ENCODE measurements at regions not wholly inside any gene's neighbourhood (a gene's known extent, or its start where the extent isn't known, plus 50 kb on each side); places are given as distances from the start of the nearest gene placed in this dataset.
"Not testable (repeated sequence)": the region's sequence is repeated elsewhere in the genome, so short reads cannot be mapped to it uniquely, and the experiment has no call there.

- POLR2A ChIA-PET = no interaction called here
- Mint-ChIP-seq H3K4me3 (no peak overlapping the region), H3K9me3 (peaks cover 9% of the 10 kb centered on the region; the same call in 1 of the 2 replicates), H3K27ac (no peak overlapping the region), H3K27me3 (ENCODE audit: low read depth) (no peaks in the 10 kb centered on the region; the same call in 1 of the 2 replicates), H3K36me3 (no peaks in the 10 kb centered on the region), H3K4me1 (peaks cover 9% of the 10 kb centered on the region)
- peak; percentile 32 for DNase-seq (ENCODE audit: low spot score)
- CTCF ChIA-PET = interaction anchor here (0.6 to 1.0 kb wide), 9 partner anchors 9 to 385 kb away, joined by 3 to 6 read pairs (median 3); a partner anchor contains a TSS
- peak; percentile 81 for ATAC-seq
- TF ChIP-seq NR3C1 (CRISPR knock-in tag; conservative IDR thresholded peaks at IDR 0.05; ENCODE audit: low read depth) = no peak
- TF ChIP-seq, protein P1, sequence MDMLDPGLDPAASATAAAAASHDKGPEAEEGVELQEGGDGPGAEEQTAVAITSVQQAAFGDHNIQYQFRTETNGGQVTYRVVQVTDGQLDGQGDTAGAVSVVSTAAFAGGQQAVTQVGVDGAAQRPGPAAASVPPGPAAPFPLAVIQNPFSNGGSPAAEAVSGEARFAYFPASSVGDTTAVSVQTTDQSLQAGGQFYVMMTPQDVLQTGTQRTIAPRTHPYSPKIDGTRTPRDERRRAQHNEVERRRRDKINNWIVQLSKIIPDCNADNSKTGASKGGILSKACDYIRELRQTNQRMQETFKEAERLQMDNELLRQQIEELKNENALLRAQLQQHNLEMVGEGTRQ (CRISPR knock-in tag; IDR thresholded peaks at IDR 0.05) = peak; percentile 68
- TF ChIP-seq, protein P2, sequence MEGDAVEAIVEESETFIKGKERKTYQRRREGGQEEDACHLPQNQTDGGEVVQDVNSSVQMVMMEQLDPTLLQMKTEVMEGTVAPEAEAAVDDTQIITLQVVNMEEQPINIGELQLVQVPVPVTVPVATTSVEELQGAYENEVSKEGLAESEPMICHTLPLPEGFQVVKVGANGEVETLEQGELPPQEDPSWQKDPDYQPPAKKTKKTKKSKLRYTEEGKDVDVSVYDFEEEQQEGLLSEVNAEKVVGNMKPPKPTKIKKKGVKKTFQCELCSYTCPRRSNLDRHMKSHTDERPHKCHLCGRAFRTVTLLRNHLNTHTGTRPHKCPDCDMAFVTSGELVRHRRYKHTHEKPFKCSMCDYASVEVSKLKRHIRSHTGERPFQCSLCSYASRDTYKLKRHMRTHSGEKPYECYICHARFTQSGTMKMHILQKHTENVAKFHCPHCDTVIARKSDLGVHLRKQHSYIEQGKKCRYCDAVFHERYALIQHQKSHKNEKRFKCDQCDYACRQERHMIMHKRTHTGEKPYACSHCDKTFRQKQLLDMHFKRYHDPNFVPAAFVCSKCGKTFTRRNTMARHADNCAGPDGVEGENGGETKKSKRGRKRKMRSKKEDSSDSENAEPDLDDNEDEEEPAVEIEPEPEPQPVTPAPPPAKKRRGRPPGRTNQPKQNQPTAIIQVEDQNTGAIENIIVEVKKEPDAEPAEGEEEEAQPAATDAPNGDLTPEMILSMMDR (IDR thresholded peaks at IDR 0.05) = 0 out of 2 replicates have a peak, but pooled peaks have one; percentile 26
- TF ChIP-seq, protein P3, sequence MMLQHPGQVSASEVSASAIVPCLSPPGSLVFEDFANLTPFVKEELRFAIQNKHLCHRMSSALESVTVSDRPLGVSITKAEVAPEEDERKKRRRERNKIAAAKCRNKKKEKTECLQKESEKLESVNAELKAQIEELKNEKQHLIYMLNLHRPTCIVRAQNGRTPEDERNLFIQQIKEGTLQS (CRISPR knock-in tag; conservative IDR thresholded peaks at IDR 0.05) = no peak
Observed at GRCh38 chrX:140123446-140123845, 158.1 kb upstream of the CXorf66 start.

DNA sequence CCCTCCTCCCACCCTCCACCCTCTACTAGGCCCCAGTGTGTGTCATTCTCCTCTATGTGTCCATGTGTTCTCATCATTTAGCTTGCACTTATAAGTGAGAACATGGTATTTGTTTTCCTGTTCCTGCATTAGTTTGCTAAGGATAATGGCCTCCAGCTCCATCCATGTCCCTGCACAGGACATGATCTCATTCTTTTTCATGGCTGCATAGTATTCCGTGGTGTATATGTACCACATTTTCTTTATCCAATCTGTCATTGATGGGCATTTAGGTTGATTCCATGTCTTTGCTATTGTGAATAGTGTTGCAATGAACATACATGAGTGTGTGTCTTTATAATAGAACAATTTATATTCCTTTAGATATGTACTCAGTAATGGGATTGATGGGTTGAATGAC is 148.7 kb upstream of the CXorf66 start:
- peaks cover 21% of the 10 kb centered on the region for H3K4me1 Mint-ChIP-seq
- H3K27ac Mint-ChIP-seq; ATAC-seq; POLR2A ChIA-PET; H3K4me3 Mint-ChIP-seq; H3K36me3 Mint-ChIP-seq; H3K27me3 Mint-ChIP-seq (ENCODE audit: low read depth); DNase-seq (ENCODE audit: low spot score); H3K9me3 Mint-ChIP-seq: not testable (repeated sequence)
- CTCF ChIA-PET = interaction anchor here (0.9 kb wide), 1 partner anchor 9 kb away, joined by 3 read pairs; no protein-coding TSS in a partner anchor

DNA sequence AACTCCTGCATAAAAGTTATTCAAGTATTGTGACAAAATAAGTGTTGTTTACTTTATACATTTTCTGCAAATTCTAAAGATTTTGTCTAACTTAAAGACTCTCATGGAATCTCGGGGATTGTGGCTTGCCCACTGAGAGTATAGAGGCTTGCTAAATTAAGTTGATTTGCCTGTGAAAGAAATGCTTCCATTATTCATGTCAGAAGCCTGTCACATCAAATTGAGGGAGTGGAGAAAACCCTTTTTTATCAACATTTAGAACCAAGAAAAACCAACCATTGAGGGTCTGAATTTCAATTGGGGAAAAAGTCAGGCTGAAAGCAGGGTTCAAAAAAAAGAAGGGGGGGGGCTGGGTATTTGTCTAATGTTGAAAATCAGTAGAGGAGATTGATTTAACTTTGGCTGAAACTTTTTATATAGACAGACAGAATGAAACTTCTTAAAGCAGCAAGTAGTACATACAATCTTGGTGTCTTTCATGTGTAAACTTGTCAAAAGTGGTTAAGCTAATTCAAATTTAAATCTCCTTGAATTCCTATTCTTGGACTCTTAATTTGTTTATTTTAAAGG is 144.8 kb upstream of the CXorf66 start:
- POLR2A ChIA-PET = no interaction called here
- no peak for ATAC-seq
- Mint-ChIP-seq H3K36me3 (no peaks in the 10 kb centered on the region), H3K9me3 (peaks cover 3% of the 10 kb centered on the region; the same call in 1 of the 2 replicates), H3K27me3 (ENCODE audit: low read depth) (no peaks in the 10 kb centered on the region), H3K4me1 (peaks cover 24% of the 10 kb centered on the region), H3K27ac (peak overlapping the region; percentile 80), H3K4me3 (peak overlapping the region; percentile 39)
- DNase-seq (ENCODE audit: low spot score) = no peak
- CTCF ChIA-PET = no interaction called here
- TF ChIP-seq, protein P4, sequence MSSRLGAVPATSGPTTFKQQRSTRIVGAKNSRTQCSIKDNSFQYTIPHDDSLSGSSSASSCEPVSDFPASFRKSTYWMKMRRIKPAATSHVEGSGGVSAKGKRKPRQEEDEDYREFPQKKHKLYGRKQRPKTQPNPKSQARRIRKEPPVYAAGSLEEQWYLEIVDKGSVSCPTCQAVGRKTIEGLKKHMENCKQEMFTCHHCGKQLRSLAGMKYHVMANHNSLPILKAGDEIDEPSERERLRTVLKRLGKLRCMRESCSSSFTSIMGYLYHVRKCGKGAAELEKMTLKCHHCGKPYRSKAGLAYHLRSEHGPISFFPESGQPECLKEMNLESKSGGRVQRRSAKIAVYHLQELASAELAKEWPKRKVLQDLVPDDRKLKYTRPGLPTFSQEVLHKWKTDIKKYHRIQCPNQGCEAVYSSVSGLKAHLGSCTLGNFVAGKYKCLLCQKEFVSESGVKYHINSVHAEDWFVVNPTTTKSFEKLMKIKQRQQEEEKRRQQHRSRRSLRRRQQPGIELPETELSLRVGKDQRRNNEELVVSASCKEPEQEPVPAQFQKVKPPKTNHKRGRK (CRISPR knock-in tag; IDR thresholded peaks at IDR 0.05; ENCODE audit: borderline replicate concordance) = no peak
- TF ChIP-seq ETV6 (CRISPR knock-in tag; IDR thresholded peaks at IDR 0.05) = no peak
- no peak for TF ChIP-seq ATF1 (CRISPR knock-in tag; IDR thresholded peaks at IDR 0.05)
- no peak for TF ChIP-seq ELF4 (CRISPR knock-in tag; IDR thresholded peaks at IDR 0.05; ENCODE audit: low read depth)
- no peak for TF ChIP-seq ZNF219 (CRISPR knock-in tag; IDR thresholded peaks at IDR 0.05; ENCODE audit: borderline replicate concordance)
- TF ChIP-seq FOXJ3 (CRISPR knock-in tag; IDR thresholded peaks at IDR 0.05; ENCODE audit: borderline replicate concordance) = no peak
- TF ChIP-seq FOXK1 (CRISPR knock-in tag; IDR thresholded peaks at IDR 0.05) = no peak
- no peak for TF ChIP-seq JUN (CRISPR knock-in tag; IDR thresholded peaks at IDR 0.05)
- TF ChIP-seq NFYB (CRISPR knock-in tag; conservative IDR thresholded peaks at IDR 0.05; ENCODE audit: low read depth) = no peak
- TF ChIP-seq ZNF532 (CRISPR knock-in tag; IDR thresholded peaks at IDR 0.05; ENCODE audit: borderline replicate concordance) = no peak
- TF ChIP-seq ZBTB21 (CRISPR knock-in tag; IDR thresholded peaks at IDR 0.05; ENCODE audit: borderline replicate concordance) = no peak
- no peak for TF ChIP-seq TEAD1 (CRISPR knock-in tag; IDR thresholded peaks at IDR 0.05)
- no peak for TF ChIP-seq TCF7 (CRISPR knock-in tag; IDR thresholded peaks at IDR 0.05; ENCODE audit: low read depth)
- TF ChIP-seq ARID4B (CRISPR knock-in tag; IDR thresholded peaks at IDR 0.05; ENCODE audit: borderline replicate concordance) = no peak

All from WTC11 (cell line).